Breast epithelium (tissue), 3 donors: ENCODE measurements at regions not wholly inside any gene's neighbourhood (a gene's known extent, or its start where the extent isn't known, plus 50 kb on each side); places are given as distances from the start of the nearest gene placed in this dataset.

Experiments
- CTCF ChIP-seq, 3 donors: fragments of 450-650 bp; IDR thresholded peaks; one replicate each; pipeline ENCODE4 v1.5.1; 2016 to 2017; ENCODE audit warnings: antibody characterized with exemption in 3 of 3, mild to moderate bottlenecking in 3 of 3, moderate library complexity in 3 of 3
- POLR2A ChIP-seq: fragments of 450-650 bp; IDR thresholded peaks from one replicate; pipeline ENCODE4 v1.6.1; 2016; ENCODE audit warnings: antibody characterized with exemption, mild to moderate bottlenecking, moderate library complexity
- POLR2AphosphoS5 ChIP-seq, 3 donors: sonication (generic); formaldehyde crosslinking; IDR thresholded peaks; one replicate each; pipeline ENCODE4 v1.6.1; 2017; ENCODE audit warnings: antibody characterized with exemption in 3 of 3

GRCh38 chr5:143469125-143469524, 65.6 kb upstream of the NR3C1 start:
- TF ChIP-seq CTCF (IDR thresholded peaks at IDR 0.05) (no peak), POLR2A (no peak), POLR2AphosphoS5 (IDR thresholded peaks at IDR 0.05) (no peak)
